A673 (cell line): ENCODE measurements at regions not wholly inside any gene's neighbourhood (a gene's known extent, or its start where the extent isn't known, plus 50 kb on each side); places are given as distances from the start of the nearest gene placed in this dataset.

Experiments
- BruUV-seq: library from RNA; stranded (reverse); fragments of 400-500 nt; replicated peaks from 2 replicates; lab custom pipeline; 2021; lab: Mats Ljungman, UMichigan
- CTCF ChIA-PET: fragments of 300-600 bp; sonication (Branson Sonifier 250); formaldehyde crosslinking; loops from one replicate; lab custom pipeline; 2022; ENCODE audit warnings: antibody characterized with exemption; lab: Charles Lee
- POLR2A ChIA-PET: fragments of 300-600 bp; sonication (Branson Sonifier 250); formaldehyde crosslinking; loops from one replicate; lab custom pipeline; 2022; ENCODE audit warnings: antibody characterized with exemption; ENCODE audit not compliant: low non-redundant PET; lab: Charles Lee
- DNase-seq: peaks from one replicate; pipeline ENCODE4 v3.0.0-alpha.2; 2015; ENCODE audit warnings: low spot score
- H3K27ac ChIP-seq: fragments of 200-600 bp; sonication (generic); 2 replicates; pipeline ENCODE4 v1.5.1; 2016; ENCODE audit warnings: mixed run types, low read depth, mild to moderate bottlenecking, mixed read lengths, antibody characterized with exemption, low read length; ENCODE audit not compliant: poor library complexity, severe bottlenecking
- H3K27me3 ChIP-seq: fragments of 200-600 bp; sonication (generic); replicated peaks from 2 replicates; pipeline ENCODE4 v1.6.1; 2017; ENCODE audit warnings: mixed run types, low read depth, mild to moderate bottlenecking, mixed read lengths, antibody characterized with exemption, low read length; ENCODE audit not compliant: insufficient read depth, poor library complexity
- H3K36me3 ChIP-seq: fragments of 200-600 bp; sonication (generic); 2 replicates; pipeline ENCODE4 v1.6.1; 2016; ENCODE audit warnings: mixed run types, mild to moderate bottlenecking, mixed read lengths, antibody characterized with exemption, low read length; ENCODE audit not compliant: insufficient read depth, poor library complexity, severe bottlenecking
- H3K4me1 ChIP-seq: fragments of 200-600 bp; sonication (generic); 2 replicates; pipeline ENCODE4 v1.6.1; 2017; ENCODE audit warnings: mixed run types, mild to moderate bottlenecking, mixed read lengths, antibody characterized with exemption, low read length; ENCODE audit not compliant: insufficient read depth, poor library complexity, severe bottlenecking
- H3K4me3 ChIP-seq: fragments of 200-600 bp; sonication (generic); 2 replicates; pipeline ENCODE4 v1.5.1; 2016; ENCODE audit warnings: low read depth, mixed run types, mild to moderate bottlenecking, mixed read lengths, low read length; ENCODE audit not compliant: poor library complexity, severe bottlenecking
- H3K9me3 ChIP-seq: fragments of 200-600 bp; sonication (generic); 2 replicates; pipeline ENCODE4 v1.6.1; 2016; ENCODE audit warnings: mixed run types, low read depth, mild to moderate bottlenecking, mixed read lengths, antibody characterized with exemption, low read length; ENCODE audit not compliant: poor library complexity, severe bottlenecking
- EZH2 ChIP-seq: fragments of 200-600 bp; sonication (generic); IDR thresholded peaks from 2 replicates; pipeline ENCODE4 v1.6.1; 2017; ENCODE audit warnings: borderline replicate concordance, low read depth, mild to moderate bottlenecking, mixed read lengths, antibody characterized with exemption, low read length; ENCODE audit not compliant: poor library complexity, severe bottlenecking
- intact Hi-C: fragments of 100-400 bp; cut with micrococcal nuclease; formaldehyde crosslinking; loops from one replicate; pipeline ENCODE4 v1.10.0; 2022; ENCODE audit not compliant: unreplicated experiment
- TF ChIP-seq, protein P1 (sequence below): fragments of 300-800, 200-600 bp; sonication (generic); conservative IDR thresholded peaks from 2 replicates; pipeline ENCODE4 v1.5.1; 2017; ENCODE audit warnings: low read depth, mild to moderate bottlenecking, antibody characterized with exemption, low read length, moderate library complexity, mixed read lengths

- no TSS peak for BruUV-seq
- ChIA-PET POLR2A (no interaction called here), CTCF (no interaction called here)
- intact Hi-C loops = no loop called here
- Histone ChIP-seq H3K4me3 (no peak overlapping the region), H3K36me3 (no peaks in the 10 kb centered on the region), H3K27me3 (no peaks in the 10 kb centered on the region), H3K4me1 (no peaks in the 10 kb centered on the region), H3K27ac (no peak overlapping the region), H3K9me3 (no peaks in the 10 kb centered on the region)
- no peak for TF ChIP-seq EZH2
- TF ChIP-seq, protein P1, sequence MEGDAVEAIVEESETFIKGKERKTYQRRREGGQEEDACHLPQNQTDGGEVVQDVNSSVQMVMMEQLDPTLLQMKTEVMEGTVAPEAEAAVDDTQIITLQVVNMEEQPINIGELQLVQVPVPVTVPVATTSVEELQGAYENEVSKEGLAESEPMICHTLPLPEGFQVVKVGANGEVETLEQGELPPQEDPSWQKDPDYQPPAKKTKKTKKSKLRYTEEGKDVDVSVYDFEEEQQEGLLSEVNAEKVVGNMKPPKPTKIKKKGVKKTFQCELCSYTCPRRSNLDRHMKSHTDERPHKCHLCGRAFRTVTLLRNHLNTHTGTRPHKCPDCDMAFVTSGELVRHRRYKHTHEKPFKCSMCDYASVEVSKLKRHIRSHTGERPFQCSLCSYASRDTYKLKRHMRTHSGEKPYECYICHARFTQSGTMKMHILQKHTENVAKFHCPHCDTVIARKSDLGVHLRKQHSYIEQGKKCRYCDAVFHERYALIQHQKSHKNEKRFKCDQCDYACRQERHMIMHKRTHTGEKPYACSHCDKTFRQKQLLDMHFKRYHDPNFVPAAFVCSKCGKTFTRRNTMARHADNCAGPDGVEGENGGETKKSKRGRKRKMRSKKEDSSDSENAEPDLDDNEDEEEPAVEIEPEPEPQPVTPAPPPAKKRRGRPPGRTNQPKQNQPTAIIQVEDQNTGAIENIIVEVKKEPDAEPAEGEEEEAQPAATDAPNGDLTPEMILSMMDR = no peak
- DNase-seq = peak; percentile 11
Observed at GRCh38 chr13:31413516-31413915, 213.7 kb downstream of the B3GLCT start.

DNA sequence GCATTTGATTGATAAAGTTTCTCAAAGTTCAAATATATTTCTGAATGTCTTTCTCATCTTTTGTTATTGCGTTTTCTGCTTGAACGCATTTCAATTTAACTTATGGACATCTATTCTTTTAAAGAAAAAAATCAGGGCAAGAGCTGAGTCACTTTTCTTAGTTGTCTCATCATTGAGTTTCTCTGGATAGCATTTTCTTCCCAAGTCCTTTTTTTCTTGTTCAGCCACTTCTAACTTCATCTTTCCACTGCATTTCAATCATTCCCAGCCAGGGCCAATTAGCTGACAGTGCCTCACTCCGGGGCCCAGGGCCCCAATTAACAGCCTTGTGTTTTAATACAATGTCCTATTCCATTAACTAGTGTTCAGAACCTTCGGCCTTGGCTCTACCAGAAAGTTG is 216.3 kb downstream of the B3GLCT start:
- DNase-seq = no peak
- Histone ChIP-seq H3K27me3 (no peaks in the 10 kb centered on the region), H3K4me1 (no peaks in the 10 kb centered on the region), H3K27ac (no peak overlapping the region), H3K36me3 (no peaks in the 10 kb centered on the region), H3K9me3 (no peaks in the 10 kb centered on the region), H3K4me3 (no peak overlapping the region)
- BruUV-seq = no TSS peak
- ChIA-PET CTCF (no interaction called here), POLR2A (no interaction called here)
- TF ChIP-seq, protein P1 = no peak
- no peak for TF ChIP-seq EZH2
- intact Hi-C loops = no loop called here

- BruUV-seq = no TSS peak
- intact Hi-C loops = no loop called here
- ChIA-PET POLR2A (no interaction called here), CTCF (no interaction called here)
- TF ChIP-seq, protein P1 = no peak
- TF ChIP-seq EZH2 = no peak
- H3K9me3 ChIP-seq = no peaks in the 10 kb centered on the region
- no peak overlapping the region for H3K27ac ChIP-seq
- no peaks in the 10 kb centered on the region for H3K4me1 ChIP-seq
- no peaks in the 10 kb centered on the region for H3K36me3 ChIP-seq
- DNase-seq = no peak
- H3K4me3 ChIP-seq = no peak overlapping the region
- no peaks in the 10 kb centered on the region for H3K27me3 ChIP-seq
Observed at GRCh38 chr13:31418186-31418585, 218.4 kb downstream of the B3GLCT start.
